WERI-Rb-1 (cell line): ENCODE measurements at regions not wholly inside any gene's neighbourhood (a gene's known extent, or its start where the extent isn't known, plus 50 kb on each side); places are given as distances from the start of the nearest gene placed in this dataset.

ENCODE experiments used
- DNase-seq: peaks from one replicate; pipeline ENCODE4 v3.0.0-alpha.2; 2020
- H3K27ac ChIP-seq: fragments of 250-450 bp; sonication (Bioruptor Pico); 2 replicates; pipeline ENCODE4 v1.5.1; 2020; ENCODE audit warnings: mild to moderate bottlenecking, moderate library complexity
- H3K27me3 ChIP-seq: fragments of 250-450 bp; sonication (Bioruptor Pico); 2 replicates; pipeline ENCODE4 v1.5.1; 2021; ENCODE audit warnings: mild to moderate bottlenecking, low read depth, moderate library complexity; ENCODE audit not compliant: insufficient read depth, severe bottlenecking
- H3K36me3 ChIP-seq: fragments of 250-450 bp; sonication (Bioruptor Pico); 2 replicates; pipeline ENCODE4 v1.5.1; 2020; ENCODE audit warnings: mild to moderate bottlenecking, moderate library complexity
- H3K4me3 ChIP-seq: 2 replicates; pipeline ENCODE4 v1.5.1; 2011; ENCODE audit warnings: low read depth, mild to moderate bottlenecking, control low read depth, low read length
- H3K9me3 ChIP-seq: fragments of 250-450 bp; sonication (Bioruptor Pico); 2 replicates; pipeline ENCODE4 v1.5.1; 2021; ENCODE audit warnings: mild to moderate bottlenecking, moderate library complexity; ENCODE audit not compliant: severe bottlenecking
- TF ChIP-seq, protein P1 (sequence below): IDR thresholded peaks from 2 replicates; pipeline ENCODE4 v1.5.1; 2011; ENCODE audit warnings: low read depth, mild to moderate bottlenecking, control low read depth, inconsistent platforms, low read length

DNA sequence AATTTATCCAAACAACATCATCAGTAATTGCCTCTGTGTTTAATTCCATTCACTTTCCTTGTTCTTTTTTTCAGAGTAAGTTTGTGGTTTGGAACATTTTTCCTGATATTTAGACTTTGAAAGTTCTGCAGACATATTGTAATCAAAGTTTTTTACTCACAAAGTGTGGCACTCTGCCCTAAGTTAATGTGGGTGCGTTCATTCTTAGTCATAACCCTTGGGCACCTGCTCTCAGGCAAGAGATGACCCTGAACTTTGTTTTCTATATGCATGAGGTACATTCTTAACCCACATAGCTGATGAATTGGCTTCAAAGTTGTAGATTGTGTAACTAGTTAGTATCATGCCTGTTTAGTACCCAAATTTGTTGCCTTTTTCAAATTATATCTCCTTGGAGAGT lies 424.3 kb downstream of the GRXCR1 start:
- Histone ChIP-seq H3K4me3 (no peak overlapping the region), H3K27me3 (no peaks in the 10 kb centered on the region)

DNA sequence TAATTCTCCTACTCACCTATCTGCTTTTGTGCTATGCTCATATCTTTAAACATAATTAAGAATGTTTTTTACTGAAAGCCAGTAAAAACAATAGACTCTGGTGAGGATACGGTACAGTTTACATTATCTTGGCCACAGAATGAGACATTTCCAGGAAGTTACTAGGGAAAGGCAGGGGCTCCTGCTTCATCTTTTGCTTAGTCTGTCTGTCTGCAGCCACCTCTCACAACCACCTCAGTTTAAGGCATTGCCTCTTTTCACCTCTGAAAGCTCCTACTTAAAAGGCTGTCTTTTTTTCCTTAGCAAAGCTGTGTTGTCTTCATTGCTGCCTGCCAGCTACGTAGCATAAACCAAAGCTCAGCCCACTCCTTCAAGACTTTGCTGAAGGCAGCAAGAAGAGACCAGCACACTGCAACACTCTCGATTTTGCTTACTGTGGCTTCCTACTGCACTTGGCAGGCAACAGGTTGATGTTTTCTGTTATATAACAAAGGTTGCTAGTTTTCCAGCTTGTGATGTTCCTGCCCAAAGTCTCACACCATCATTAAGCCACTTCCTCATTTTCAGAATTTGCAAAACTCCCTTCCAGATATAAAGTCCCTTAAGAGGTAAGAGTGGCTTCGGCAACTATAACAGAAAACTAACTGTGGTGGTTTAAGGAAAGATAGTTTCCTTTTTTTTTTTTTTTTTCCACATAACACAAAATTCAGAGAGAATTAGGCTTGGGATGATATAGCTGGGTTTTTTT lies 432.9 kb downstream of the GRXCR1 start:
- no peak overlapping the region for H3K4me3 ChIP-seq
- DNase-seq, result no peak
- no peaks in the 10 kb centered on the region for H3K27me3 ChIP-seq
- TF ChIP-seq, protein P1, sequence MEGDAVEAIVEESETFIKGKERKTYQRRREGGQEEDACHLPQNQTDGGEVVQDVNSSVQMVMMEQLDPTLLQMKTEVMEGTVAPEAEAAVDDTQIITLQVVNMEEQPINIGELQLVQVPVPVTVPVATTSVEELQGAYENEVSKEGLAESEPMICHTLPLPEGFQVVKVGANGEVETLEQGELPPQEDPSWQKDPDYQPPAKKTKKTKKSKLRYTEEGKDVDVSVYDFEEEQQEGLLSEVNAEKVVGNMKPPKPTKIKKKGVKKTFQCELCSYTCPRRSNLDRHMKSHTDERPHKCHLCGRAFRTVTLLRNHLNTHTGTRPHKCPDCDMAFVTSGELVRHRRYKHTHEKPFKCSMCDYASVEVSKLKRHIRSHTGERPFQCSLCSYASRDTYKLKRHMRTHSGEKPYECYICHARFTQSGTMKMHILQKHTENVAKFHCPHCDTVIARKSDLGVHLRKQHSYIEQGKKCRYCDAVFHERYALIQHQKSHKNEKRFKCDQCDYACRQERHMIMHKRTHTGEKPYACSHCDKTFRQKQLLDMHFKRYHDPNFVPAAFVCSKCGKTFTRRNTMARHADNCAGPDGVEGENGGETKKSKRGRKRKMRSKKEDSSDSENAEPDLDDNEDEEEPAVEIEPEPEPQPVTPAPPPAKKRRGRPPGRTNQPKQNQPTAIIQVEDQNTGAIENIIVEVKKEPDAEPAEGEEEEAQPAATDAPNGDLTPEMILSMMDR, result no peak
- H3K36me3 ChIP-seq, result no peaks in the 10 kb centered on the region
- H3K27ac ChIP-seq, result no peak overlapping the region
- no peaks in the 10 kb centered on the region for H3K9me3 ChIP-seq

More for the DNA sequence above, 424.3 kb downstream of the GRXCR1 start:
- no peak for DNase-seq
- TF ChIP-seq, protein P1, result no peak
- H3K36me3 ChIP-seq, result no peaks in the 10 kb centered on the region
- H3K9me3 ChIP-seq, result peaks cover 5% of the 10 kb centered on the region
- H3K27ac ChIP-seq, result no peak overlapping the region

DNA sequence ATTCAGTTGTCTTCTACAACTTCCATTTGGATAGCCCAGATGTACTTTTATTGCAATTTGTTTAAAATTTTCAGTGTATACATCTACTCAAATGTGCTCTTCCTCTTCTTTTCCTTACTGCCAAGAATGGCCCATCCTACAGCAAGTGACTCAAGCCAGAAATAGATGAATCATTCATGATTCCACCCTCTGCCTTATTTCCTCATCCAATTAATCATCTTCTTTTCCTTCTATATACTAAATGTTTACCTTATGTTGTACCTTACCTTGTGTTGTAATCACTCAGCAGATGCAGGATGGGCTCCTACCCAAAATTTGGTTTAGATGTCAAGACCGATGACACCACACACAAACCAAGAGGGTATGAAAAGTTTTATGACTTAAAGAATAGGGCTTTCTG lies 437.8 kb downstream of the GRXCR1 start:
- no peaks in the 10 kb centered on the region for H3K36me3 ChIP-seq
- no peaks in the 10 kb centered on the region for H3K9me3 ChIP-seq
- TF ChIP-seq, protein P1, result no peak
- DNase-seq, result no peak
- no peak overlapping the region for H3K27ac ChIP-seq
- H3K27me3 ChIP-seq, result no peaks in the 10 kb centered on the region
- no peak overlapping the region for H3K4me3 ChIP-seq

DNA sequence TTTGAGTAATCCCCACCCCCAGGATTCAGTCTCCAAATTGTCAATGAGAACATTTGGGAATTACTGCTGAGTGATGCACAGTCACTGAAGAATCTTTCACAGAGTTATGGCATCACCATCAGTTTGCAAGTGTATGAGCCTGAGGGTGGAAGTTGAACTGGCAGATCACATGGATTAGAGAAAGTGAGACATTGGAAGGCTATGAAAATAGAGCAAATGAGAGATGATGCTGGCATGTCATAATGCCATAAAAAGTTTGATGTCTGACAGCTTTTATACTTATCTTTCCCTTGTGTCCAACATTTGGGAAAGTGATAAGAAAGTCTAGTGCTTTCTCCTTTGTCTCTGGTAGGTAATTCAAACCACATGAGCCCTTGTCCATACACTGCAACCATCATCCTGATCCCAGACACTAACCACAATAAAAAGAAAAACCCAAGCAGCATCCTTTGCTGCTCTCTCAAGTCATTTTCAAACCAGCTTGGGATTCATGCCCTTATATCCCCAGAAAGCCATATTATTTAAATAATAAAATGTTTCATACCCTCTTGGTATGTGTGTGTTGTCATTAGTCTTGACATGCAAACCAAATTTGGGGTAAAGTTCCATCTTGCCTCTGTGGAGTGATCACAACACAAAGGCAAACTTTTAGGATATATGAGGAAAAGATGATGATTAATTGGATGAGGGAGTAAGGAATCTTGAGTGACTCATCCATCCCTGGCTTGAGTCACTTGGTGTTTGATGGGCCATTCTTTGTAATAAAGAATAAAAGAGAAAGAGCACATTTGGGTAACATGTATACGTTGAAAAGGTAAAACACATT lies 438.9 kb downstream of the GRXCR1 start:
- DNase-seq, result no peak
- TF ChIP-seq, protein P1, result no peak
- Histone ChIP-seq H3K9me3 (no peaks in the 10 kb centered on the region), H3K27ac (no peak overlapping the region), H3K4me3 (no peak overlapping the region), H3K27me3 (no peaks in the 10 kb centered on the region), H3K36me3 (no peaks in the 10 kb centered on the region)

DNA sequence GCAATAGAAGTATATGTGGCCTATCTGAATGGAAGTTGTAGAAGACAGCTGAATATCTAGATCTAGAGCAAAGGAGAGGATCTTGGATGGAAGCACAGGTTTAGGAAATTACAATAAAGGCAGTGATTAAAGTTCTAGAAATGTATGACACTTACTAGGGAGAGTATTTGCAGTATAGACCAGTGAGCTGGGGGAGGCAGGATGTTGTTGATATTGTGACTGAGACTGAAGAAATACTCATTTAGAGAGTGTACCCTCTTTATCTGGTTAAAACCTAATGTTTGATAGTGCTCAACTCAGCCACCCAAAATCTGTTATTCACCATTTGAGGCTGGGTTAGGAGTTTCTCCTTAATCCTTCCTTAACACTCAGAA lies 439.5 kb downstream of the GRXCR1 start:
- no peak overlapping the region for H3K27ac ChIP-seq
- TF ChIP-seq, protein P1, result no peak
- no peaks in the 10 kb centered on the region for H3K36me3 ChIP-seq
- H3K9me3 ChIP-seq, result no peaks in the 10 kb centered on the region
- DNase-seq, result no peak
- no peaks in the 10 kb centered on the region for H3K27me3 ChIP-seq
- H3K4me3 ChIP-seq, result no peak overlapping the region
